ENCODE measurements at regions not wholly inside any gene's neighbourhood (a gene's known extent, or its start where the extent isn't known, plus 50 kb on each side); places are given as distances from the start of the nearest gene placed in this dataset.
"Not testable (repeated sequence)": the region's sequence is repeated elsewhere in the genome, so short reads cannot be mapped to it uniquely, and the experiment has no call there.

DNA sequence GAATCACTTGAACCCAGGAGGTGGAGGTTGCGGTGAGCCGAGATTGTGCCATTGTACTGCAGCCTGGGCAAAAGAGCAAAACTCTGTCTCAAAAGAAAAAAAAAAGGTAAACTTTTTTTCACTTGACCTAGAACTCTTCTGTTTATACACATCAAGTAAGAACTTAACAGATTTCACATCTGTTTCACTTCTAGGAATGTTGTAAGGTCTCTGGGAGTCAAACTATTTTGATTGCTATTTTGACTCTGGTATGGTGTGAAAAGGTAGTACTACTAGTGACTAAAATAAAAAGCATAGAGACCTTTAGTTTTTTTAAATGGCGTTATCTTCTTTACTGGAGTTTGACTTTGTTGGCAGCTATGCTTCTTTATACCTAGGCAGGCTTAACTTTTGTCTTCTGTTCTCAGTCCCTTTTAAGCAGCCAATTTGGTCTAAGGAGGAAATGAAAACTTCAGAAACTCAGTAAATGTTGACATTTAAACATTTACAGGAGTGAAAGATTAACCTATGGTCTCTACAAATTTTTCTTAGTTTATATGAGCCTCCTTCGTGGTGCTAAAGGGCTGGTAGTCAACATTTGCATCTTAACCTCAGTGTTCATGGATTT, 84.7 kb downstream of the METTL2B start:
- DNase-seq = not testable (repeated sequence)

- DNase-seq = not testable (repeated sequence)
These were observed 86.2 kb downstream of the METTL2B start for GRCh38 chr7:128562795-128563194.

DNA sequence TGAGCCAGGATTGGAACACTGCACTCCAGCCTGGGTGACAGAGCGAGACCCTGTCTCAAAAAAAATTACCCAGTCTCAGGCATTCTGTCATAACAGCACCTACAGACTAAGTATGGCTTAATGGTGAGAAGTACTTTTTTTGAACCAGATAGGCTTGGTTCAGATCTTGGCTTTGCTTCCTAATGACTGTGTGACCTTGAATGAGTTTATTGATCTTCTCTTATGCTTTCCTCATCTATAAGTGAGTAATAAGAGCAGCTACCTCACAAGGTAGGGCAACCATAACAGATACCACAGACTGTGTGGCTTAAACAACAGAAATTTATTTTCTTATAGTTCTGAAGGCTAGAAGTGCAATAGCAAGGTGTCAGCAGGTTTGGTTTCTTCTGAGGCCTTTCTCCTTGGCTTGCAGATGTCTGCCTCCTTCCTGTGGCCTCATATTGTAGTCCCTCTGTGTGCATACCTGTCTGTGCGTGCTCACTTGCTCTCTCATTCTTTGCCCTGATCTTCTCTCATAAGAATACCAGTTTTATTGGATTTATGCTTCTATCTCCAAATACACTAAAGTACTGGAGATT, 87.7 kb downstream of the METTL2B start:
- DNase-seq = not testable (repeated sequence)

- DNase-seq = peak; percentile 5
These were observed 88.7 kb downstream of the METTL2B start for GRCh38 chr7:128564932-128565864.

- DNase-seq = not testable (repeated sequence)
These were observed 96.8 kb upstream of the GARIN1A start for GRCh38 chr7:128575277-128575676.

GRCh38 chr7:128576953-128577352, 95.1 kb upstream of the GARIN1A start:
- not testable (repeated sequence) for DNase-seq

DNA sequence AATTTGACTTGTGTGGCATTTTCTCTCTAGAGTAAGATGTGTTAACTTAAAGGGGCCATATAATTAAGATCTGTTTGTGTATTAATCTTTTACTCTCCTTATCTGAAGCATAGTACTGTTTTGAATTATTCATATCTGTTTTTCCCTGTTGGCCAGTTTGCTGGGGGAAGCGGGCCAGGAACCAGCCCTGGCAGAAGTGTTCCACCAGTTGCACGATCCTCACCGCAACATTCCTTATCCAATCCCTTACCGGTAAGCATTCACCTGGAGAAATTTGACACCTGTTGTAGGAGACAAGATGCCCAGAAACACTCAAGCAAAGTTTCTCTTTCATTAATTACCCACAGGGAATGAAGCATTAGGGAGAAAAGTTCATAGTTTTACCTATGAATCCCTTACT, 92.2 kb upstream of the GARIN1A start:
- not testable (repeated sequence) for DNase-seq

DNA sequence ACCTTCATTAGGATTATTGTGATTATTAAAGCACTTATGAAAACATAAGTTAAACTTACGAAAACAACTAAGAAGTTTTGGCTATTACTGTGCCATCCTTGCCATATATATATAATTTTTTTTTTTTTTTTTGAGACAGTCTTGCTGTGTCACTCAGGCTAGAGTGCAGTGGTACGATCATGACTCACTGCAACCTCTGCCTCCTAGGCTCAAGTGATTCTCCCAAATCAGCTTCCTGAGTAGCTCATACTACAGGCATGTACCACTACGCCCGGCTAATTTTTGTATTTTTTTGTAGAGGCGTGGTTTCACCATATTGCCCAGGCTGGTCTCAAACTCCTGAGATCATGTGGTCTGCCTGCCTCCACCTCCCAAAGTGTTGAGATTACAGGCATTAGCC, 91.0 kb upstream of the GARIN1A start:
- DNase-seq = not testable (repeated sequence)

DNA sequence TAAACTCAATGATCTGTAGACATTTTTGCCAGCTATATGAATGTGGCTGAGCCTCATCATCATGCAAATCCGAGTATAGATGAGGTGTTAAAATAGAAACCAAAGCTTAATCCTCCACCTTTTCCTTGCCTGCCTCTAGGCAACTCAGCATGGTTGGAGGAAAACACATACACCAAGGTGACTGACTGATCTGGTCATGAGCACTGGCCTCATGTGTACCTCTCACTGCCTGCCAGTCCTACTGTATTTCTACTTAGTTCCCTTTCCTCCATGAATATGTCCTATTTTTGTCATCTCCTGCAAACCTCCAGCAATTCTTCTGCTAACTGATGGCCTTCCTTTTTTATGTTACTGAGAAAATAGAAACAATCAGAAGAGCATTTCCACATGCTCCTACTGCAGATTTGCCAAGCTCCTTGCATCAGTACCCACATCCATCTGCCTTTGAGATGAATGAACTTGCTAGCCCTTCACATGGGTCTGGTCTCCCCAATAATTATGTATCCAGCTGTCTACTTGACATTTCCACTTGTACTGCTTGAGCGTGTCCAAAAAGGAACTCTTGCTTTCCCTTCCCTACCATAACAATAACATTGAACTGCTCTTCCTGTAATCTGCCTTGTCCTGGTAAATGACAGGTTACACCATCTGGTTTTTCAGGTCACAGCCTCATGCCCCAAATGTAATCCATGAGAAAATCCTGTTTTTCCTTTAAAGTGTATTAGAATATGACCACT, 90.1 kb upstream of the GARIN1A start:
- not testable (repeated sequence) for DNase-seq

- not testable (repeated sequence) for DNase-seq
These were observed 85.4 kb upstream of the GARIN1A start for GRCh38 chr7:128586715-128587114.

DNA sequence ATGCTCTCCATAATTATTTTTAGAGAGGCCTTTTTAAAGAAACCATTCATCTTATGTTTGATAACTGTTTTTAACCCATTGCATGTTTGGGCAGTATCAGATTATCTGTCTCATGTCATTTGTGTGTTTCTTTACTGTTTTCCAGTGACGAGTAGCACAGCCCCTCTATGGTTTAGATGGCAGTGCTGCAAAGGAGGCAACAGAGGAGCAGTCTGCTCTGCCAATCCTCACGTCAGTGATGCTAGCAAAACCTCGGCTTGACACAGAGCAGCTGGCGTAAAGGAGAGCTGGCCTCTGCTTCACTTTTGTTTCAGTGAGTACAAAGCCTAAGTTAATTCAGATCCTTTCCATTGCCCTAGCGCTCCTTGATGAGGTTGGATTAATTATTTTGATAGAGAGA, 80.4 kb upstream of the GARIN1A start:
- no peak for DNase-seq

DNA sequence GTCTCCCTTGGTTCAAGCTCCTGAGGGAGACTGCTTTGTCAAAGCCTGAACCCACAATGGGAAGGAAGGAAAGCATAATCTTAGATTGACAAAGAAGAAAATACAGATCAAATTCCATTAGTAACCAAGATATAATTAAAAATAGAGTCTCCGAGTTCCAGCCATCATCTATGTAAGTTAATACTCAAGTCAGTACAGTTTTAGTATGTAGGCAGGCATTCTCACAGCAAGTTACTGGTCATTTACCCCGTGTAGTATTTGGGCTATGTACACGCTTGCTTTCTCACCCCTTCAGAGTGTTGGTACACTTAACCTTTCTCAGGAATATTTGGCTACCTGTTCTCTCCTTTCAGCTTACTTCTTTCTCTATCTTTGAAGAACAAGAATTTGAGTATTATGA, 79.9 kb upstream of the GARIN1A start:
- not testable (repeated sequence) for DNase-seq

- DNase-seq = not testable (repeated sequence)
These were observed 78.0 kb upstream of the GARIN1A start for GRCh38 chr7:128594061-128594460.

DNA sequence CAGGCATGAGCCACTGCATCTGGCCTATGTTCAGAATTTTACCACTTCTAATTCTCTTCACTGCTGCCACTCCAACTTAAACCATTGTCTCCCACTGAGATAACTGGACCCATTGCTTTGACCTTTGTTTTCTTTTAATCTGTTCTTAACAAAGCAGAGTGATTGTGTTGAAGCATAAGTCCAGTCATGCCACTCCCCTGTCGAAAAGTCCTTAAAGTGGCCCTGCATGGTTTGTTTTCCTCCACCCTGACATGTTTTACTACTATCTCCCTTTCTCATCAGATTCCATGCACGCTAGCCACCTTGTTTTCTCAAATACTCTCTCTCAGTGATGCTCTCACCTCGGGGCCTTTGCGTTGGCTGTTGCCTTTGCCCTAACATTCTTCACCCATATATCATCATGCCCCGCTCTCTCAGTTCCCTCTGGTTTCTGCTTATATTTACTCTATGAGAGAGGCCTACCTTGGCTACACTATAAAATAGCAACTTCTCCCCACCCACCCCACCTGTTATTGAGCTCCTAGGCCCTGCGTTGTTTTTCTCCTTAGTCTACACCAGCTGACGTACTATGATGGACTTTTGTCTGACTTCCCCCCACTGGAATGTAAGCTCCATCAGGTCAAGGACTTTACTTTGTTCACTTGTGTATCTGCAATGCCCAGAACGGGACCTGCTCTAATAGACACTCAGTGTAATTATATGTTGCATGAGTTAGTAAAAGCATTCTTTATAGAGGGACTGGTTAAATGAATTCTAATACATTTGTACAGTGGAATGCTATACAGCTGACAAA, 75.6 kb upstream of the GARIN1A start:
- not testable (repeated sequence) for DNase-seq

- DNase-seq = not testable (repeated sequence)
These were observed 73.1 kb upstream of the GARIN1A start for GRCh38 chr7:128598946-128599345.

GRCh38 chr7:128608678-128609421, 63.2 kb upstream of the GARIN1A start:
- DNase-seq = peak; percentile 20

GRCh38 chr7:128613366-128613765, 58.7 kb upstream of the GARIN1A start:
- not testable (repeated sequence) for DNase-seq

GRCh38 chr7:128614812-128615211, 57.3 kb upstream of the GARIN1A start:
- DNase-seq = not testable (repeated sequence)

- not testable (repeated sequence) for DNase-seq
These were observed 55.3 kb upstream of the GARIN1A start for GRCh38 chr7:128616799-128617198.
